ENCODE measurements at regions not wholly inside any gene's neighbourhood (a gene's known extent, or its start where the extent isn't known, plus 50 kb on each side); places are given as distances from the start of the nearest gene placed in this dataset.

DNA sequence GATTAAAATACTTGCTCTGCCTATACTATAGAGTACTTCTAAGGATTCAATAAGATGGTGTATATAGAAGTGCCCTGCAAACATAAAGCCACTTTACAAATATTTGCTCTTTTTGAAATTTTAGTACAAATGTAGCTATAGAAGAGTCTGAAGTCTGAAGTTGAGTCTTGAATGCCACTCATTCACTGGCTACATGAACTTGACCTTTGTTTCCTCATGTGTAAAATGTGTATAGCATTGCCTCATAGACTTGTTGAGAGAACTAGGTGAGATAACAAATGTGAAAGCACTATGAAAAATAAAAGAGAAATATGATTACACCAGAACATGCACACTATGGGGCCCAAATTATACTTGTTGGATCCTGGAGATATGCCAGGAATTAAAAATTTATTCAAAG lies 244.7 kb downstream of the SEC61B start:
- intact Hi-C loops (cut with DNase I; ENCODE audit: low total_unique reads): no loop called here
- in situ Hi-C loops (cut with MboI; ENCODE audit: low sequenced_read_pairs in 4 of 4): no loop called here

GRCh38 chr9:99471033-99471432 lies 249.0 kb downstream of the SEC61B start:
- ATAC-seq (no peak), DNase-seq (no peak)
- no peaks in the 10 kb centered on the region for H3K36me3 ChIP-seq
- peaks cover 11% of the 10 kb centered on the region in 2 donors for H3K4me1 ChIP-seq
- in situ Hi-C loops (cut with MboI; ENCODE audit: low sequenced_read_pairs in 4 of 4): no loop called here
- no peaks in the 10 kb centered on the region for H3K27me3 ChIP-seq
- H3K4me3 ChIP-seq: no peak overlapping the region
- intact Hi-C loops (cut with DNase I; ENCODE audit: low total_unique reads): no loop called here
- no peaks in the 10 kb centered on the region for H3K9me3 ChIP-seq
- no peak overlapping the region for H3K27ac ChIP-seq
- TF ChIP-seq POLR2A (IDR thresholded peaks at IDR 0.05): no peak
- TF ChIP-seq, protein P1, sequence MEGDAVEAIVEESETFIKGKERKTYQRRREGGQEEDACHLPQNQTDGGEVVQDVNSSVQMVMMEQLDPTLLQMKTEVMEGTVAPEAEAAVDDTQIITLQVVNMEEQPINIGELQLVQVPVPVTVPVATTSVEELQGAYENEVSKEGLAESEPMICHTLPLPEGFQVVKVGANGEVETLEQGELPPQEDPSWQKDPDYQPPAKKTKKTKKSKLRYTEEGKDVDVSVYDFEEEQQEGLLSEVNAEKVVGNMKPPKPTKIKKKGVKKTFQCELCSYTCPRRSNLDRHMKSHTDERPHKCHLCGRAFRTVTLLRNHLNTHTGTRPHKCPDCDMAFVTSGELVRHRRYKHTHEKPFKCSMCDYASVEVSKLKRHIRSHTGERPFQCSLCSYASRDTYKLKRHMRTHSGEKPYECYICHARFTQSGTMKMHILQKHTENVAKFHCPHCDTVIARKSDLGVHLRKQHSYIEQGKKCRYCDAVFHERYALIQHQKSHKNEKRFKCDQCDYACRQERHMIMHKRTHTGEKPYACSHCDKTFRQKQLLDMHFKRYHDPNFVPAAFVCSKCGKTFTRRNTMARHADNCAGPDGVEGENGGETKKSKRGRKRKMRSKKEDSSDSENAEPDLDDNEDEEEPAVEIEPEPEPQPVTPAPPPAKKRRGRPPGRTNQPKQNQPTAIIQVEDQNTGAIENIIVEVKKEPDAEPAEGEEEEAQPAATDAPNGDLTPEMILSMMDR (IDR thresholded peaks at IDR 0.05 in 4 of 5, conservative IDR thresholded peaks at IDR 0.05 in 1 of 5): no peak

More for the DNA sequence above, 244.7 kb downstream of the SEC61B start:
- no peaks in the 10 kb centered on the region for H3K36me3 ChIP-seq
- no peak for ATAC-seq
- DNase-seq: no peak
- no peaks in the 10 kb centered on the region for H3K4me1 ChIP-seq
- TF ChIP-seq POLR2A (IDR thresholded peaks at IDR 0.05): no peak
- TF ChIP-seq, protein P1 (IDR thresholded peaks at IDR 0.05 in 4 of 5, conservative IDR thresholded peaks at IDR 0.05 in 1 of 5): no peak
- H3K9me3 ChIP-seq: no peaks in the 10 kb centered on the region
- no peaks in the 10 kb centered on the region for H3K27me3 ChIP-seq
- no peak overlapping the region for H3K4me3 ChIP-seq
- no peak overlapping the region for H3K27ac ChIP-seq

DNA sequence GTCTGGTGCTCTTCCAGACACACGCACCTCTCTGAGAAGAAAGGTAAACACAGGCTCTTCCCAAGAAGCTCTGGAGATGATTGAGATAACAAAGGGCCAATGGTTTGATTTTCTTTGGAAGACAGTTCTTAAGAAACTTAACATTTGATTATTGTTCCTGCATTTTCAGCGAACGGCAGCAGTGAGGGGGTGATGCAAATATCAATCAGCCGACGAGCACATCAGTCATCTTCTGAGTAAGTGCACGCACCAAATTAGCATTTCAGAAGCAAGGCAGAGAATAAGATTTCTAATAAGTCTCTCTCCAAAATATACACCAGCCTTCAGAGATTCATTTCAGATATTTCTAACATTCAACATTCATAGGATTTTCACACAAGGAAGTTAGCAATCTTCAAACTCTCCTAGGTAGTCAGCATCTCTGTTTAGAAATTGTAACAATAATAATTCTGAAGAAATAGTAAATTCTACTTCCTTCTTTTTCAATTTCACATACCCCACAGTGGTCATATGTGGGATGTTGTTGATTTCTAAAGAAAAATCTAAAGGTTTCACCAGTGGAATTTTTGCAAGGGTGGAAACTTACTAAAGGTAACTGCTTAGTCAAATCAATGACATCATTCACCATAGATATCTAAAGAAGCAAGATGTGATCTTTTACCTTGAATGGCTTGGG lies 250.3 kb downstream of the SEC61B start:
- TF ChIP-seq POLR2A (IDR thresholded peaks at IDR 0.05): no peak
- TF ChIP-seq, protein P1 (IDR thresholded peaks at IDR 0.05 in 4 of 5, conservative IDR thresholded peaks at IDR 0.05 in 1 of 5): no peak
- H3K27ac ChIP-seq: no peak overlapping the region
- intact Hi-C loops (cut with DNase I; ENCODE audit: low total_unique reads): no loop called here
- DNase-seq (no peak), ATAC-seq (no peak)
- H3K9me3 ChIP-seq: no peaks in the 10 kb centered on the region
- H3K4me3 ChIP-seq: no peak overlapping the region
- no peaks in the 10 kb centered on the region for H3K36me3 ChIP-seq
- no peaks in the 10 kb centered on the region for H3K27me3 ChIP-seq
- peaks cover 11% of the 10 kb centered on the region in 2 donors for H3K4me1 ChIP-seq
- in situ Hi-C loops (cut with MboI; ENCODE audit: low sequenced_read_pairs in 4 of 4): no loop called here

DNA sequence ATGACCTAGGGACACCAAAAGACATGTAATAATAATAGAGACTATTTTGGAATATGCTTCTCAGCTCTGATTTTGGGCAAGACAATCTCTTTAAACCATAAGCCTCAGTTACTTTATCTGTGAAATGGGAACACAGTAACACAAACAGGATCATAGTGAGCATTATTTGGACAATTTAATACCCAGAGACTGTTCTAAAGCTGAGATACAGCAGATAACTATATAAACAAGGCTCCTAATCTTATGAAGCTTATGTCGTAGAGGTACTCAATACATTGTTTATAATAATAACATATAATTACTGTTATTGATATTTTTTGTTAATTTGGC lies 250.8 kb downstream of the SEC61B start:
- Histone ChIP-seq H3K36me3 (no peaks in the 10 kb centered on the region), H3K27me3 (no peaks in the 10 kb centered on the region), H3K4me1 (peaks cover 11% of the 10 kb centered on the region in 2 donors), H3K4me3 (no peak overlapping the region), H3K9me3 (no peaks in the 10 kb centered on the region), H3K27ac (no peak overlapping the region)
- ATAC-seq: no peak
- TF ChIP-seq POLR2A (IDR thresholded peaks at IDR 0.05): no peak
- TF ChIP-seq, protein P1 (IDR thresholded peaks at IDR 0.05 in 4 of 5, conservative IDR thresholded peaks at IDR 0.05 in 1 of 5): no peak
- intact Hi-C loops (cut with DNase I; ENCODE audit: low total_unique reads) (no loop called here), in situ Hi-C loops (cut with MboI; ENCODE audit: low sequenced_read_pairs in 4 of 4) (no loop called here)
- no peak for DNase-seq

DNA sequence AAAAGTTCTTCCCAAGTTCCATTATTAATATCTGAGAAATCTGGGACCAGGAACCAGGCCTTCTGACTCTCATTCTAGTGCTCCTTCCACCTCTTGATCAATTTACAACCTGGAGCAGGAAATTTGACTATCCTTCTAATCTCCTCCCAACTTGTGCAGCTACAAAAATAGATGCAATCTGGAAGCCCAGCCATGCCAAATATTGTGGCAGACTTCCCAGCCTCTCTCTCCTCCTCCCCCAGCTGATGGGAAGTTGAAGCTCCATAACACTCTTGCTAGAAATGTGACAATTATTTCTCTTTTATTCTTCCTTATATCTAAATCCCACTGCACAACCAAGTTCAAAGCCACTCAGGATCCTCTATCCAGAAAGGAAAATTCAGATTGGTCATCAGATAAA lies 252.1 kb downstream of the SEC61B start:
- TF ChIP-seq, protein P1 (IDR thresholded peaks at IDR 0.05 in 4 of 5, conservative IDR thresholded peaks at IDR 0.05 in 1 of 5): no peak
- no peak for TF ChIP-seq POLR2A (IDR thresholded peaks at IDR 0.05)
- ATAC-seq (no peak), DNase-seq (no peak)
- Histone ChIP-seq H3K4me3 (no peak overlapping the region), H3K9me3 (no peaks in the 10 kb centered on the region), H3K27me3 (no peaks in the 10 kb centered on the region), H3K27ac (no peak overlapping the region), H3K36me3 (no peaks in the 10 kb centered on the region), H3K4me1 (peaks cover 11% of the 10 kb centered on the region in 2 donors)
- intact Hi-C loops (cut with DNase I; ENCODE audit: low total_unique reads) (no loop called here), in situ Hi-C loops (cut with MboI; ENCODE audit: low sequenced_read_pairs in 4 of 4) (no loop called here)
